Neural progenitor cell (in vitro differentiated cells): ENCODE measurements at regions not wholly inside any gene's neighbourhood (a gene's known extent, or its start where the extent isn't known, plus 50 kb on each side); places are given as distances from the start of the nearest gene placed in this dataset.
A peak's percentile ranks its signal among the peaks of the same experiment; 100 is the strongest.

Experiments used
- DNase-seq: peaks from one replicate; pipeline ENCODE4 v3.0.0-alpha.2; 2016; ENCODE audit warnings: low spot score
- H2AFZ ChIP-seq: fragments of 200-600 bp; sonication (generic); replicated peaks from 2 replicates; pipeline ENCODE4 v1.6.1; 2016; ENCODE audit warnings: antibody characterized with exemption
- H3F3A ChIP-seq: fragments of 200-600 bp; sonication (generic); 2 replicates; pipeline ENCODE4 v1.6.1; 2016; ENCODE audit warnings: antibody characterized with exemption, low read depth
- H3K27ac ChIP-seq: fragments of 200-600 bp; sonication (generic); 2 replicates; pipeline ENCODE4 v1.5.1; 2016; ENCODE audit warnings: mild to moderate bottlenecking
- H3K27me3 ChIP-seq: fragments of 200-600 bp; sonication (generic); 2 replicates; pipeline ENCODE4 v1.6.1; 2016; ENCODE audit warnings: mild to moderate bottlenecking, moderate library complexity
- H3K36me3 ChIP-seq: fragments of 200-600 bp; sonication (generic); 2 replicates; pipeline ENCODE4 v1.5.1; 2016
- H3K4me1 ChIP-seq: fragments of 200-600 bp; sonication (generic); 2 replicates; pipeline ENCODE4 v1.6.1; 2016; ENCODE audit warnings: mixed run types
- H3K4me2 ChIP-seq: fragments of 200-600 bp; sonication (generic); 2 replicates; pipeline ENCODE4 v1.6.1; 2016
- H3K4me3 ChIP-seq: fragments of 200-600 bp; sonication (generic); 2 replicates; pipeline ENCODE4 v1.5.1; 2016
- H3K79me2 ChIP-seq: fragments of 200-600 bp; sonication (generic); 2 replicates; pipeline ENCODE4 v1.6.1; 2016; ENCODE audit warnings: low read depth
- H3K9ac ChIP-seq: fragments of 200-600 bp; sonication (generic); 2 replicates; pipeline ENCODE4 v1.6.1; 2016
- H3K9me3 ChIP-seq: fragments of 200-600 bp; sonication (generic); 2 replicates; pipeline ENCODE4 v1.5.1; 2016; ENCODE audit warnings: low read depth
- H4K20me1 ChIP-seq: fragments of 200-600 bp; sonication (generic); 2 replicates; pipeline ENCODE4 v1.6.1; 2016; ENCODE audit warnings: low read depth
- H3K27ac Mint-ChIP-seq: 3 replicates; pipeline ENCODE4 v1.8.0; 2021; ENCODE audit warnings: mixed read lengths
- H3K27me3 Mint-ChIP-seq: 2 replicates; pipeline ENCODE4 v1.8.0; 2022; ENCODE audit warnings: low read depth, mild to moderate bottlenecking, inconsistent platforms, moderate library complexity, mixed read lengths; ENCODE audit not compliant: insufficient read depth
- H3K36me3 Mint-ChIP-seq: 3 replicates; pipeline ENCODE4 v1.8.0; 2021; ENCODE audit warnings: mixed read lengths
- H3K4me1 Mint-ChIP-seq: 3 replicates; pipeline ENCODE4 v1.8.0; 2021; ENCODE audit warnings: mixed read lengths
- H3K4me3 Mint-ChIP-seq: 3 replicates; pipeline ENCODE4 v1.8.0; 2021; ENCODE audit warnings: mild to moderate bottlenecking, moderate library complexity, mixed read lengths
- H3K9me3 Mint-ChIP-seq: 3 replicates; pipeline ENCODE4 v1.8.0; 2020; ENCODE audit warnings: mixed read lengths
- EZH2 ChIP-seq: fragments of 200-600 bp; sonication (generic); IDR thresholded peaks from 2 replicates; pipeline ENCODE4 v1.6.1; 2017; ENCODE audit warnings: antibody characterized with exemption, mild to moderate bottlenecking, moderate library complexity
- EZH2phosphoT487 ChIP-seq: fragments of 200-600 bp; sonication (generic); IDR thresholded peaks from 2 replicates; pipeline ENCODE4 v1.6.1; 2017; ENCODE audit warnings: antibody characterized with exemption
- TF ChIP-seq, protein P1 (sequence below): fragments of 200-600 bp; sonication (generic); IDR thresholded peaks from 2 replicates; pipeline ENCODE4 v1.5.1; 2017; ENCODE audit warnings: antibody characterized with exemption, mild to moderate bottlenecking

GRCh38 chr17:72215928-72216327 lies 95.1 kb downstream of the SOX9 start:
- H3K9ac ChIP-seq = no peak overlapping the region
- H3K27me3 Mint-ChIP-seq = peaks cover 23% of the 10 kb centered on the region
- H3K27ac Mint-ChIP-seq = no peak overlapping the region

DNA sequence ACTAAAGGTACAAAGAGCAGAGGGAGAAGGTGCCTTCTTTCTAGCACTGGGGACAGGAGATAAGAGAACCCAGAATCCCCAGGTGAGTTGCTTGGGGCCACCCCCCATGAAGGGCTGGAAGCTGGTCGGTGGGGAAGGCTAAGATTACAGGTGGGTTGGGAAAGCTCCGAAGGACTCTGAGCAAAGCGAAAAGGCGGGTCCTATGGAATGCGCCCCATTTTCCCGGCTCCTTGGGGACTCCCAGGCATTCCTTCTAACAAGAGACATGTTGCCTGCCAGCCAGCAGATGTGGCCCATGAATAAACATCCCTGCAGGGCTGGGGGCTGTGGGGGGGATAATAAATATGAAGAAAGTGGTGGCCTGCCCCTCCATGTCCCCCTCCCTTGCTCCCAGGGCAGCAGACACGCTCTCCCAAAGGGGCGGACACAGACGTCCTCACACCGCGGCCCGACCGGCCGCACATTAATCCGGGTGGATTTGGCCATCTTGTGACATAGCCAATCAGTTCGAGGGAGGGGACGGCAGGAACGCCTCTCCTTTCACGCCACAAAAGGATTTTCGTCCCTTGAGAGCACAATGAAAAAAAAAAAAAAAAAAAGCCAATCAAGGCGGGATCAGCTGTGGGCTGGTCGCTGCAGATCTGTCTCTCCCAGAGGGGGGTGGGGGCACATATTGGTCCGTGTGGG lies 98.5 kb downstream of the SOX9 start:
- no peaks in the 10 kb centered on the region for H3K36me3 ChIP-seq
- H3K9me3 Mint-ChIP-seq = no peaks in the 10 kb centered on the region
- peak; percentile 91 for DNase-seq
- H3K27me3 ChIP-seq = peaks cover 14% of the 10 kb centered on the region
- H3K4me2 ChIP-seq = peak overlapping the region; percentile 92
- peaks cover 39% of the 10 kb centered on the region for H3K4me1 Mint-ChIP-seq
- H3K9me3 ChIP-seq = no peaks in the 10 kb centered on the region
- no peak overlapping the region for H3K27ac ChIP-seq
- TF ChIP-seq EZH2 (no peak), EZH2phosphoT487 (no peak)
- TF ChIP-seq, protein P1, sequence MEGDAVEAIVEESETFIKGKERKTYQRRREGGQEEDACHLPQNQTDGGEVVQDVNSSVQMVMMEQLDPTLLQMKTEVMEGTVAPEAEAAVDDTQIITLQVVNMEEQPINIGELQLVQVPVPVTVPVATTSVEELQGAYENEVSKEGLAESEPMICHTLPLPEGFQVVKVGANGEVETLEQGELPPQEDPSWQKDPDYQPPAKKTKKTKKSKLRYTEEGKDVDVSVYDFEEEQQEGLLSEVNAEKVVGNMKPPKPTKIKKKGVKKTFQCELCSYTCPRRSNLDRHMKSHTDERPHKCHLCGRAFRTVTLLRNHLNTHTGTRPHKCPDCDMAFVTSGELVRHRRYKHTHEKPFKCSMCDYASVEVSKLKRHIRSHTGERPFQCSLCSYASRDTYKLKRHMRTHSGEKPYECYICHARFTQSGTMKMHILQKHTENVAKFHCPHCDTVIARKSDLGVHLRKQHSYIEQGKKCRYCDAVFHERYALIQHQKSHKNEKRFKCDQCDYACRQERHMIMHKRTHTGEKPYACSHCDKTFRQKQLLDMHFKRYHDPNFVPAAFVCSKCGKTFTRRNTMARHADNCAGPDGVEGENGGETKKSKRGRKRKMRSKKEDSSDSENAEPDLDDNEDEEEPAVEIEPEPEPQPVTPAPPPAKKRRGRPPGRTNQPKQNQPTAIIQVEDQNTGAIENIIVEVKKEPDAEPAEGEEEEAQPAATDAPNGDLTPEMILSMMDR = no peak
- no peaks in the 10 kb centered on the region for H3K79me2 ChIP-seq
- H3K27me3 Mint-ChIP-seq = peaks cover 26% of the 10 kb centered on the region
- peak overlapping the region; percentile 38 for H2AFZ ChIP-seq
- peak overlapping the region; percentile 51 for H3K4me3 ChIP-seq
- no peaks in the 10 kb centered on the region for H4K20me1 ChIP-seq
- peak overlapping the region; percentile 4 for H3K27ac Mint-ChIP-seq
- peaks cover 49% of the 10 kb centered on the region for H3F3A ChIP-seq
- H3K36me3 Mint-ChIP-seq = no peaks in the 10 kb centered on the region
- H3K4me3 Mint-ChIP-seq = peak overlapping the region; percentile 86
- H3K9ac ChIP-seq = no peak overlapping the region
- H3K4me1 ChIP-seq = peaks cover 51% of the 10 kb centered on the region

More at GRCh38 chr17:72215928-72216327, 95.1 kb downstream of the SOX9 start:
- Mint-ChIP-seq H3K9me3 (peaks cover 2% of the 10 kb centered on the region), H3K4me1 (peaks cover 35% of the 10 kb centered on the region), H3K4me3 (no peak overlapping the region), H3K36me3 (no peaks in the 10 kb centered on the region)
- no peaks in the 10 kb centered on the region for H3K79me2 ChIP-seq
- H3K36me3 ChIP-seq = no peaks in the 10 kb centered on the region
- peaks cover 12% of the 10 kb centered on the region for H3K27me3 ChIP-seq
- H3K9me3 ChIP-seq = no peaks in the 10 kb centered on the region
- DNase-seq = no peak
- no peak overlapping the region for H3K27ac ChIP-seq
- H4K20me1 ChIP-seq = no peaks in the 10 kb centered on the region
- peaks cover 40% of the 10 kb centered on the region for H3K4me1 ChIP-seq
- no peak overlapping the region for H2AFZ ChIP-seq
- TF ChIP-seq EZH2 (no peak), EZH2phosphoT487 (no peak)
- TF ChIP-seq, protein P1 = no peak
- peaks cover 42% of the 10 kb centered on the region for H3F3A ChIP-seq
- H3K4me3 ChIP-seq = no peak overlapping the region
- peak overlapping the region; percentile 56 for H3K4me2 ChIP-seq

GRCh38 chr17:72219824-72220493 lies 99.1 kb downstream of the SOX9 start:
- Histone ChIP-seq H3F3A (peaks cover 49% of the 10 kb centered on the region), H3K4me2 (peak overlapping the region; percentile 92), H3K79me2 (no peaks in the 10 kb centered on the region), H3K4me3 (peak overlapping the region; percentile 51), H3K27me3 (peaks cover 14% of the 10 kb centered on the region), H3K9ac (no peak overlapping the region), H3K4me1 (peaks cover 51% of the 10 kb centered on the region), H3K36me3 (no peaks in the 10 kb centered on the region), H2AFZ (peak overlapping the region; percentile 38), H4K20me1 (no peaks in the 10 kb centered on the region), H3K9me3 (no peaks in the 10 kb centered on the region), H3K27ac (no peak overlapping the region)
- Mint-ChIP-seq H3K4me3 (peak overlapping the region; percentile 86), H3K36me3 (no peaks in the 10 kb centered on the region), H3K27me3 (peaks cover 26% of the 10 kb centered on the region), H3K4me1 (peaks cover 39% of the 10 kb centered on the region), H3K27ac (peak overlapping the region; percentile 96), H3K9me3 (no peaks in the 10 kb centered on the region)
- no peak for TF ChIP-seq EZH2
- TF ChIP-seq, protein P1 = no peak
- no peak for TF ChIP-seq EZH2phosphoT487
- DNase-seq = no peak
